MCF 10A (cell line): ENCODE measurements at regions not wholly inside any gene's neighbourhood (a gene's known extent, or its start where the extent isn't known, plus 50 kb on each side); places are given as distances from the start of the nearest gene placed in this dataset.

ENCODE experiments used
- BruUV-seq: library from RNA; stranded (reverse); fragments of 400-500 nt; replicated peaks from 2 replicates; lab custom pipeline; 2021; lab: Mats Ljungman, UMichigan
- CTCF ChIA-PET: fragments of 300-600 bp; sonication (Branson Sonifier 250); formaldehyde crosslinking; extraction: SDS; loops from one replicate; lab custom pipeline; 2021; ENCODE audit warnings: antibody characterized with exemption, inconsistent platforms; lab: Yijun Ruan, JAX
- POLR2A ChIA-PET: fragments of 300-600, 350-650 bp; sonication (Branson Sonifier 250); formaldehyde crosslinking; extraction: SDS; loops from one replicate; lab custom pipeline; 2020; ENCODE audit warnings: antibody characterized with exemption, inconsistent platforms; lab: Yijun Ruan, JAX
- DNase-seq: peaks from one replicate; pipeline ENCODE4 v3.0.0-alpha.2; 2018; ENCODE audit not compliant: unreplicated experiment
- H3K27ac Mint-ChIP-seq: one replicate; pipeline ENCODE4 v1.8.0; 2022; ENCODE audit warnings: mild to moderate bottlenecking, low read depth, mixed read lengths; ENCODE audit not compliant: unreplicated experiment
- H3K27me3 Mint-ChIP-seq: one replicate; pipeline ENCODE4 v1.8.0; 2022; ENCODE audit warnings: mixed read lengths; ENCODE audit not compliant: insufficient read depth, unreplicated experiment
- H3K36me3 Mint-ChIP-seq: one replicate; pipeline ENCODE4 v1.8.0; 2022; ENCODE audit warnings: mild to moderate bottlenecking, moderate library complexity, mixed read lengths; ENCODE audit not compliant: insufficient read depth, unreplicated experiment
- H3K4me1 Mint-ChIP-seq: one replicate; pipeline ENCODE4 v1.8.0; 2022; ENCODE audit warnings: mixed read lengths; ENCODE audit not compliant: insufficient read depth, unreplicated experiment
- H3K4me3 Mint-ChIP-seq: one replicate; pipeline ENCODE4 v1.8.0; 2022; ENCODE audit warnings: mild to moderate bottlenecking, moderate library complexity, mixed read lengths; ENCODE audit not compliant: unreplicated experiment
- H3K9me3 Mint-ChIP-seq: one replicate; pipeline ENCODE4 v1.8.0; 2022; ENCODE audit warnings: mixed read lengths; ENCODE audit not compliant: unreplicated experiment
- intact Hi-C: fragments of 100-400 bp; cut with micrococcal nuclease; formaldehyde crosslinking; loops from 2 replicates; pipeline ENCODE4 v1.14.1; 2022
- TF ChIP-seq, protein P1 (sequence below): fragments of 200-600 bp; IDR thresholded peaks from one replicate; pipeline ENCODE4 v1.8.0; 2022; ENCODE audit warnings: antibody characterized with exemption, mild to moderate bottlenecking; ENCODE audit not compliant: unreplicated experiment

DNA sequence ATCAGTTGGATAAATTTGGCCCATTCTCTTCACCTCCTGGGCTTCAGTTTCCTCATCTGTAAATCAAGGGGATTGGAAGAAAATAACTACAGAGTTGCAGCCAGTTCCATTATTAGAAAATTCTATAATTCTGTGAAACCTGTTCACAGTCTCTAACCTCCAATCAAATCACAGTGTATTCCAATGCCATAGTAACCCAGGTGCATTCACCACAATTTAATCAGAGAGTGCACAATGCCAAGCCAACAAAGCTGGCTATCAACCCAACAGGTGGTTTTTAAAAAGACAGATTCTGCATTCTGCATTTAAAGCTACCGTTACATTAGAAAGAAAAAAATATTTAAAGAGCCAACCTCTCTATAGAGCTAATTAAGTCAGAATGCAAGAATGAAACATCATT lies 308.6 kb downstream of the RNF144A start:
- intact Hi-C loops: no loop called here
- BruUV-seq: no TSS peak
- Mint-ChIP-seq H3K27me3 (no peaks in the 10 kb centered on the region), H3K4me1 (no peaks in the 10 kb centered on the region), H3K9me3 (no peaks in the 10 kb centered on the region), H3K4me3 (no peak overlapping the region), H3K36me3 (no peaks in the 10 kb centered on the region), H3K27ac (no peak overlapping the region)
- CTCF ChIA-PET: interaction anchor here (0.7 kb wide), 1 partner anchor 86 kb away, joined by 3 read pairs; no protein-coding TSS in a partner anchor
- POLR2A ChIA-PET: interaction anchor here (0.6 kb wide), 1 partner anchor 149 kb away, joined by 3 read pairs; no protein-coding TSS in a partner anchor
- TF ChIP-seq, protein P1, sequence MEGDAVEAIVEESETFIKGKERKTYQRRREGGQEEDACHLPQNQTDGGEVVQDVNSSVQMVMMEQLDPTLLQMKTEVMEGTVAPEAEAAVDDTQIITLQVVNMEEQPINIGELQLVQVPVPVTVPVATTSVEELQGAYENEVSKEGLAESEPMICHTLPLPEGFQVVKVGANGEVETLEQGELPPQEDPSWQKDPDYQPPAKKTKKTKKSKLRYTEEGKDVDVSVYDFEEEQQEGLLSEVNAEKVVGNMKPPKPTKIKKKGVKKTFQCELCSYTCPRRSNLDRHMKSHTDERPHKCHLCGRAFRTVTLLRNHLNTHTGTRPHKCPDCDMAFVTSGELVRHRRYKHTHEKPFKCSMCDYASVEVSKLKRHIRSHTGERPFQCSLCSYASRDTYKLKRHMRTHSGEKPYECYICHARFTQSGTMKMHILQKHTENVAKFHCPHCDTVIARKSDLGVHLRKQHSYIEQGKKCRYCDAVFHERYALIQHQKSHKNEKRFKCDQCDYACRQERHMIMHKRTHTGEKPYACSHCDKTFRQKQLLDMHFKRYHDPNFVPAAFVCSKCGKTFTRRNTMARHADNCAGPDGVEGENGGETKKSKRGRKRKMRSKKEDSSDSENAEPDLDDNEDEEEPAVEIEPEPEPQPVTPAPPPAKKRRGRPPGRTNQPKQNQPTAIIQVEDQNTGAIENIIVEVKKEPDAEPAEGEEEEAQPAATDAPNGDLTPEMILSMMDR: no peak
- DNase-seq: no peak

GRCh38 chr2:7226501-7226900 lies 309.3 kb downstream of the RNF144A start:
- H3K27ac Mint-ChIP-seq: no peak overlapping the region

DNA sequence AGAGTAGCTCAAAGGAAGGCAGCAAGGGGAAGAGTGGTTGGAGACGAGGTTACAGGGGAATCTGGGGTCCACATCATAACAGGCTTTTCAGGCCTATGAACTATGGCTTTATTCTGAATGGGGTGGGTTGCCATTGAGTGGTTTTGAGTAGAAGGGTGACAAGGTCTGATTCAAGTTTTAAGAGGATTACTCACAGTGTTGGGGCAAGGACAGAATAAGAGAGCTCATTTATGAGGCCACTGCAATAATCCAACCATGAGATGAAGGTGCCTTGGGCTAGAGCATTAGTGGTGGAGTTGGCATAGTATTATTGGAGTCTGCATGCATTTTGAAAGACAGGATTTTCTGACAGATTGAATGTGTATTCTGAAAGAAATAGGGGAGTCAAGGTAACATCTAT lies 315.9 kb downstream of the RNF144A start:
- H3K9me3 Mint-ChIP-seq: peaks cover 11% of the 10 kb centered on the region
- no peak overlapping the region for H3K27ac Mint-ChIP-seq
- ChIA-PET CTCF (interaction anchor here (1.6 kb wide), 1 partner anchor 29 kb away, joined by 5 read pairs; no protein-coding TSS in a partner anchor), POLR2A (no interaction called here)
- no peak for DNase-seq
- BruUV-seq: no TSS peak
- H3K4me1 Mint-ChIP-seq: no peaks in the 10 kb centered on the region
- no peak overlapping the region for H3K4me3 Mint-ChIP-seq
- no peaks in the 10 kb centered on the region for H3K36me3 Mint-ChIP-seq
- TF ChIP-seq, protein P1: no peak
- intact Hi-C loops: no loop called here
- no peaks in the 10 kb centered on the region for H3K27me3 Mint-ChIP-seq

More at GRCh38 chr2:7226501-7226900, 309.3 kb downstream of the RNF144A start:
- Mint-ChIP-seq H3K4me1 (no peaks in the 10 kb centered on the region), H3K4me3 (no peak overlapping the region), H3K27me3 (no peaks in the 10 kb centered on the region), H3K36me3 (no peaks in the 10 kb centered on the region), H3K9me3 (no peaks in the 10 kb centered on the region)
- BruUV-seq: no TSS peak
- no peak for DNase-seq
- TF ChIP-seq, protein P1: no peak
- POLR2A ChIA-PET: interaction anchor here (0.6 kb wide), 1 partner anchor 148 kb away, joined by 3 read pairs; no protein-coding TSS in a partner anchor
- CTCF ChIA-PET: no interaction called here
- intact Hi-C loops: no loop called here

- intact Hi-C loops: no loop called here
- TF ChIP-seq, protein P1: no peak
- no peak overlapping the region for H3K4me3 Mint-ChIP-seq
- no peaks in the 10 kb centered on the region for H3K4me1 Mint-ChIP-seq
- H3K27me3 Mint-ChIP-seq: no peaks in the 10 kb centered on the region
- CTCF ChIA-PET: no interaction called here
- BruUV-seq: no TSS peak
- peaks cover 11% of the 10 kb centered on the region for H3K9me3 Mint-ChIP-seq
- DNase-seq: no peak
- no peaks in the 10 kb centered on the region for H3K36me3 Mint-ChIP-seq
- POLR2A ChIA-PET: no interaction called here
- H3K27ac Mint-ChIP-seq: no peak overlapping the region
These were observed 320.3 kb downstream of the RNF144A start for GRCh38 chr2:7237466-7237865.
